A549 (cell line): ENCODE measurements at regions not wholly inside any gene's neighbourhood (a gene's known extent, or its start where the extent isn't known, plus 50 kb on each side); places are given as distances from the start of the nearest gene placed in this dataset.

ENCODE experiments used
- JUN ChIP-seq, 2 experiments: fragments of >200 bp; sonication (Bioruptor Twin); formaldehyde crosslinking; IDR thresholded peaks; 2 replicates in 1 of 2; 3 replicates in 1 of 2; pipeline ENCODE4 v1.6.1; 2016 to 2017
- MAX ChIP-seq: IDR thresholded peaks from 2 replicates; pipeline ENCODE4 v1.6.1; 2012
- TF ChIP-seq, protein P1 (sequence below): fragments of 200-600 bp; sonication (generic); IDR thresholded peaks from 2 replicates; pipeline ENCODE4 v1.6.1; 2016; ENCODE audit warnings: antibody characterized with exemption, mild to moderate bottlenecking, moderate library complexity

- TF ChIP-seq MAX (no peak), JUN (IDR thresholded peaks at IDR 0.05) (no peak)
- TF ChIP-seq, protein P1, sequence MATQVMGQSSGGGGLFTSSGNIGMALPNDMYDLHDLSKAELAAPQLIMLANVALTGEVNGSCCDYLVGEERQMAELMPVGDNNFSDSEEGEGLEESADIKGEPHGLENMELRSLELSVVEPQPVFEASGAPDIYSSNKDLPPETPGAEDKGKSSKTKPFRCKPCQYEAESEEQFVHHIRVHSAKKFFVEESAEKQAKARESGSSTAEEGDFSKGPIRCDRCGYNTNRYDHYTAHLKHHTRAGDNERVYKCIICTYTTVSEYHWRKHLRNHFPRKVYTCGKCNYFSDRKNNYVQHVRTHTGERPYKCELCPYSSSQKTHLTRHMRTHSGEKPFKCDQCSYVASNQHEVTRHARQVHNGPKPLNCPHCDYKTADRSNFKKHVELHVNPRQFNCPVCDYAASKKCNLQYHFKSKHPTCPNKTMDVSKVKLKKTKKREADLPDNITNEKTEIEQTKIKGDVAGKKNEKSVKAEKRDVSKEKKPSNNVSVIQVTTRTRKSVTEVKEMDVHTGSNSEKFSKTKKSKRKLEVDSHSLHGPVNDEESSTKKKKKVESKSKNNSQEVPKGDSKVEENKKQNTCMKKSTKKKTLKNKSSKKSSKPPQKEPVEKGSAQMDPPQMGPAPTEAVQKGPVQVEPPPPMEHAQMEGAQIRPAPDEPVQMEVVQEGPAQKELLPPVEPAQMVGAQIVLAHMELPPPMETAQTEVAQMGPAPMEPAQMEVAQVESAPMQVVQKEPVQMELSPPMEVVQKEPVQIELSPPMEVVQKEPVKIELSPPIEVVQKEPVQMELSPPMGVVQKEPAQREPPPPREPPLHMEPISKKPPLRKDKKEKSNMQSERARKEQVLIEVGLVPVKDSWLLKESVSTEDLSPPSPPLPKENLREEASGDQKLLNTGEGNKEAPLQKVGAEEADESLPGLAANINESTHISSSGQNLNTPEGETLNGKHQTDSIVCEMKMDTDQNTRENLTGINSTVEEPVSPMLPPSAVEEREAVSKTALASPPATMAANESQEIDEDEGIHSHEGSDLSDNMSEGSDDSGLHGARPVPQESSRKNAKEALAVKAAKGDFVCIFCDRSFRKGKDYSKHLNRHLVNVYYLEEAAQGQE: no peak
These were observed 72.8 kb upstream of the NR5A2 start for GRCh38 chr1:199954699-199955098.
